PC-3 (cell line): ENCODE measurements at regions not wholly inside any gene's neighbourhood (a gene's known extent, or its start where the extent isn't known, plus 50 kb on each side); places are given as distances from the start of the nearest gene placed in this dataset.

Experiments used
- ATAC-seq: fragments of 200-7000 bp; cut with Tn5 transposase; 2 replicates; pipeline ENCODE4 v1.9.1; 2020; ENCODE audit warnings: mild to moderate bottlenecking, moderate library complexity
- BruUV-seq: library from RNA; stranded (reverse); fragments of 400-500 nt; replicated peaks from 2 replicates; lab custom pipeline; 2021; lab: Mats Ljungman, UMichigan
- CTCF ChIA-PET: fragments of 300-600 bp; sonication (Branson Sonifier 250); formaldehyde crosslinking; loops from one replicate; lab custom pipeline; 2022; ENCODE audit warnings: antibody characterized with exemption; lab: Charles Lee
- POLR2A ChIA-PET: fragments of 300-600 bp; sonication (Branson Sonifier 250); formaldehyde crosslinking; loops from one replicate; lab custom pipeline; 2022; ENCODE audit warnings: antibody characterized with exemption; ENCODE audit not compliant: unreplicated experiment; lab: Charles Lee
- DNase-seq: peaks from one replicate; pipeline ENCODE4 v3.0.0-alpha.2; 2015
- H2AFZ ChIP-seq: fragments of 300-600 bp; sonication (generic); 2 replicates; pipeline ENCODE4 v1.6.0; 2016; ENCODE audit warnings: antibody characterized with exemption, low read length
- H3F3A ChIP-seq: fragments of 300-600 bp; sonication (generic); one replicate; pipeline ENCODE4 v1.6.0; 2017; ENCODE audit warnings: antibody characterized with exemption, low read length, control low read depth, mild to moderate bottlenecking; ENCODE audit not compliant: unreplicated experiment
- H3K27ac ChIP-seq: fragments of 300-600 bp; sonication (generic); 2 replicates; pipeline ENCODE4 v1.5.1; 2016; ENCODE audit warnings: mild to moderate bottlenecking, low read length
- H3K27me3 ChIP-seq: fragments of 300-600 bp; sonication (generic); 2 replicates; pipeline ENCODE4 v1.6.1; 2016; ENCODE audit warnings: low read length, mixed read lengths
- H3K36me3 ChIP-seq: fragments of 300-600 bp; sonication (generic); 2 replicates; pipeline ENCODE4 v1.6.1; 2016; ENCODE audit warnings: low read depth, mixed run types, low read length, mixed read lengths
- H3K4me1 ChIP-seq: fragments of 300-600 bp; sonication (generic); 2 replicates; pipeline ENCODE4 v1.5.1; 2016; ENCODE audit warnings: low read length; ENCODE audit not compliant: insufficient read depth
- H3K4me2 ChIP-seq: fragments of 300-600 bp; sonication (generic); 2 replicates; pipeline ENCODE4 v1.6.0; 2016; ENCODE audit warnings: low read length
- H3K4me3 ChIP-seq: fragments of 300-600 bp; sonication (generic); 2 replicates; pipeline ENCODE4 v1.5.1; 2016; ENCODE audit warnings: mild to moderate bottlenecking, low read length, mixed read lengths
- H3K79me2 ChIP-seq: fragments of 300-600 bp; sonication (generic); 2 replicates; pipeline ENCODE4 v1.6.1; 2017; ENCODE audit warnings: low read length, mixed read lengths
- H3K9ac ChIP-seq: fragments of 300-600 bp; sonication (generic); 2 replicates; pipeline ENCODE4 v1.6.0; 2016; ENCODE audit warnings: mild to moderate bottlenecking, low read length
- H3K9me2 ChIP-seq: fragments of 300-600 bp; sonication (generic); replicated peaks from 2 replicates; pipeline ENCODE4 v1.6.1; 2016; ENCODE audit warnings: mixed run types, low read length, mixed read lengths
- H3K9me3 ChIP-seq: fragments of 300-600 bp; sonication (generic); 2 replicates; pipeline ENCODE4 v1.6.1; 2016; ENCODE audit warnings: low read length, mixed read lengths
- H4K20me1 ChIP-seq: fragments of 300-600 bp; sonication (generic); 2 replicates; pipeline ENCODE4 v1.6.1; 2016; ENCODE audit warnings: low read length, mixed read lengths
- CTCF ChIP-seq: fragments of 300-600 bp; sonication (generic); conservative IDR thresholded peaks from 2 replicates; pipeline ENCODE4 v1.5.1; 2017; ENCODE audit warnings: antibody characterized with exemption, low read depth, mild to moderate bottlenecking, low read length
- EZH2 ChIP-seq: fragments of 300-600 bp; sonication (generic); IDR thresholded peaks from one replicate; pipeline ENCODE4 v1.6.1; 2017; ENCODE audit warnings: antibody characterized with exemption, mild to moderate bottlenecking, low read length; ENCODE audit not compliant: unreplicated experiment
- EZH2phosphoT487 ChIP-seq: fragments of 300-600 bp; sonication (generic); IDR thresholded peaks from 2 replicates; pipeline ENCODE4 v1.6.1; 2018; ENCODE audit warnings: mild to moderate bottlenecking, antibody characterized with exemption, low read length, borderline replicate concordance
- intact Hi-C: fragments of 100-400 bp; cut with micrococcal nuclease; formaldehyde crosslinking; loops from 2 replicates; pipeline ENCODE4 v1.9.0; 2023

- POLR2A ChIA-PET: no interaction called here
- ATAC-seq: no peak
- intact Hi-C loops: loop anchor here (1.0 kb wide), 2 partner anchors 36 to 192 kb away; no protein-coding TSS in a partner anchor
Measured at GRCh38 chr11:131025421-131026125, 109.3 kb upstream of the SNX19 start.

GRCh38 chr11:131027491-131027890 lies 111.2 kb upstream of the SNX19 start:
- BruUV-seq: no TSS peak
- H2AFZ ChIP-seq: no peak overlapping the region
- no peaks in the 10 kb centered on the region for H3K79me2 ChIP-seq
- ATAC-seq (no peak), DNase-seq (no peak)
- TF ChIP-seq EZH2phosphoT487 (no peak), CTCF (no peak), EZH2 (no peak)
- intact Hi-C loops: no loop called here
- peaks cover 32% of the 10 kb centered on the region; the same call in 1 of the 2 replicates for H3K27me3 ChIP-seq
- H3K27ac ChIP-seq: no peak overlapping the region
- H3K4me1 ChIP-seq: peaks cover 3% of the 10 kb centered on the region
- H3F3A ChIP-seq: no peaks in the 10 kb centered on the region
- H3K4me2 ChIP-seq: no peak overlapping the region
- H4K20me1 ChIP-seq: no peaks in the 10 kb centered on the region
- no peaks in the 10 kb centered on the region for H3K9me3 ChIP-seq
- no peak overlapping the region for H3K9ac ChIP-seq
- ChIA-PET CTCF (no interaction called here), POLR2A (no interaction called here)
- no peaks in the 10 kb centered on the region for H3K9me2 ChIP-seq
- no peak overlapping the region for H3K4me3 ChIP-seq
- H3K36me3 ChIP-seq: no peaks in the 10 kb centered on the region

More at GRCh38 chr11:131025421-131026125, 109.3 kb upstream of the SNX19 start:
- Histone ChIP-seq H2AFZ (no peak overlapping the region), H3K36me3 (no peaks in the 10 kb centered on the region), H3K9me3 (no peaks in the 10 kb centered on the region), H3K27ac (no peak overlapping the region), H3K27me3 (peaks cover 46% of the 10 kb centered on the region), H3K4me1 (no peaks in the 10 kb centered on the region), H3K4me3 (no peak overlapping the region), H4K20me1 (no peaks in the 10 kb centered on the region), H3K4me2 (no peak overlapping the region), H3K79me2 (no peaks in the 10 kb centered on the region), H3K9me2 (no peaks in the 10 kb centered on the region), H3F3A (no peaks in the 10 kb centered on the region), H3K9ac (no peak overlapping the region)
- DNase-seq: peak; percentile 36
- no peak for TF ChIP-seq EZH2phosphoT487
- peak; percentile 25; the same call in 1 of the 2 replicates for TF ChIP-seq CTCF
- no TSS peak for BruUV-seq
- CTCF ChIA-PET: interaction anchor here (0.6 kb wide), 1 partner anchor 107 kb away, joined by 4 read pairs; no protein-coding TSS in a partner anchor

- Histone ChIP-seq H3K9me2 (no peaks in the 10 kb centered on the region), H3K27ac (peak overlapping the region; percentile 84), H3K4me3 (peak overlapping the region; percentile 29; the same call in 1 of the 2 replicates), H3K4me2 (peak overlapping the region; percentile 77), H3K4me1 (peaks cover 25% of the 10 kb centered on the region), H4K20me1 (no peaks in the 10 kb centered on the region), H3K9ac (peak overlapping the region; percentile 20; the same call in 1 of the 2 replicates), H3K9me3 (no peaks in the 10 kb centered on the region), H3K36me3 (no peaks in the 10 kb centered on the region), H3F3A (no peaks in the 10 kb centered on the region), H2AFZ (peak overlapping the region; percentile 71), H3K27me3 (peaks cover 8% of the 10 kb centered on the region; the same call in 1 of the 2 replicates), H3K79me2 (no peaks in the 10 kb centered on the region)
- POLR2A ChIA-PET: interaction anchor here (0.7 kb wide), 1 partner anchor 192 kb away, joined by 3 read pairs; no protein-coding TSS in a partner anchor
- TF ChIP-seq CTCF (no peak), EZH2phosphoT487 (no peak), EZH2 (no peak)
- no TSS peak for BruUV-seq
- CTCF ChIA-PET: no interaction called here
- ATAC-seq: peak; percentile 86
- peak; percentile 96 for DNase-seq
- intact Hi-C loops: no loop called here
Measured at GRCh38 chr11:131033151-131033651, 116.9 kb upstream of the SNX19 start.
